LNCAP (cell line): ENCODE measurements at regions not wholly inside any gene's neighbourhood (a gene's known extent, or its start where the extent isn't known, plus 50 kb on each side); places are given as distances from the start of the nearest gene placed in this dataset.

ENCODE experiments used
- CTCF ChIP-seq: fragments of 450-650 bp; IDR thresholded peaks from 2 replicates; pipeline ENCODE4 v1.5.1; 2017; ENCODE audit warnings: mild to moderate bottlenecking

- peak; percentile 47 for TF ChIP-seq CTCF
Measured at GRCh38 chr11:7143908-7144307, 55.1 kb downstream of the RBMXL2 start.

- TF ChIP-seq CTCF, result no peak
Measured at GRCh38 chr11:7154881-7155361, 66.1 kb downstream of the RBMXL2 start.

- no peak for TF ChIP-seq CTCF
Measured at GRCh38 chr11:7160814-7161489, 72.2 kb downstream of the RBMXL2 start.

GRCh38 chr11:7165911-7166310, 77.1 kb downstream of the RBMXL2 start:
- TF ChIP-seq CTCF, result no peak

- TF ChIP-seq CTCF, result no peak
Measured at GRCh38 chr11:7167976-7168740, 79.4 kb downstream of the RBMXL2 start.

GRCh38 chr11:7168741-7168990, 79.9 kb downstream of the RBMXL2 start:
- no peak for TF ChIP-seq CTCF

GRCh38 chr11:7170431-7170830, 81.3 kb upstream of the SYT9 start:
- no peak for TF ChIP-seq CTCF
